SK-N-SH treated with all-trans-retinoic acid at 6 μM for 48 hours (cell line): ENCODE measurements at regions not wholly inside any gene's neighbourhood (a gene's known extent, or its start where the extent isn't known, plus 50 kb on each side); places are given as distances from the start of the nearest gene placed in this dataset.

Source experiments
- ATAC-seq: fragments of 200-7000 bp; cut with Tn5 transposase; 3 replicates; pipeline ENCODE4 v1.9.1; 2020; ENCODE audit warnings: mild to moderate bottlenecking, moderate library complexity
- ARNTL ChIP-seq: fragments of 450-650 bp; formaldehyde crosslinking; IDR thresholded peaks from 2 replicates; pipeline ENCODE4 v1.5.0; 2020; ENCODE audit warnings: low read depth, mild to moderate bottlenecking, moderate library complexity, borderline replicate concordance
- BACH2 ChIP-seq: fragments of 250-450 bp; sonication (Bioruptor Pico); IDR thresholded peaks from 2 replicates; pipeline ENCODE4 v1.9.0; 2021; ENCODE audit warnings: mild to moderate bottlenecking, borderline replicate concordance
- CSDC2 ChIP-seq: fragments of 250-450 bp; sonication (Bioruptor Pico); IDR thresholded peaks from 2 replicates; pipeline ENCODE4 v1.5.0; 2020; ENCODE audit warnings: mild to moderate bottlenecking, moderate library complexity
- ESRRG ChIP-seq: fragments of 250-450 bp; sonication (Bioruptor Pico); IDR thresholded peaks from 2 replicates; pipeline ENCODE4 v1.6.1; 2021; ENCODE audit warnings: mild to moderate bottlenecking
- GLIS3 ChIP-seq: fragments of 250-450 bp; sonication (Bioruptor Pico); IDR thresholded peaks from 2 replicates; pipeline ENCODE4 v1.5.0; 2020; ENCODE audit warnings: mild to moderate bottlenecking, moderate library complexity
- OSR1 ChIP-seq: fragments of 250-450 bp; sonication (Bioruptor Pico); IDR thresholded peaks from 2 replicates; pipeline ENCODE4 v1.8.0; 2022; ENCODE audit warnings: moderate library complexity, mild to moderate bottlenecking, inconsistent platforms
- PPARA ChIP-seq: fragments of 250-450 bp; sonication (Bioruptor Pico); IDR thresholded peaks from 2 replicates; pipeline ENCODE4 v1.5.0; 2020; ENCODE audit warnings: mild to moderate bottlenecking, borderline replicate concordance
- RARB ChIP-seq: fragments of 250-450 bp; sonication (Bioruptor Pico); IDR thresholded peaks from 2 replicates; pipeline ENCODE4 v1.8.0; 2021; ENCODE audit warnings: mild to moderate bottlenecking, moderate library complexity
- SNAI2 ChIP-seq: fragments of 250-450 bp; sonication (Bioruptor Pico); IDR thresholded peaks from 2 replicates; pipeline ENCODE4 v1.5.0; 2020; ENCODE audit warnings: mild to moderate bottlenecking, moderate library complexity
- TCF4 ChIP-seq: fragments of 250-450 bp; sonication (Bioruptor Pico); IDR thresholded peaks from 2 replicates; pipeline ENCODE4 v1.8.0; 2021; ENCODE audit warnings: mild to moderate bottlenecking, moderate library complexity, borderline replicate concordance
- TOX ChIP-seq: fragments of 250-450 bp; sonication (Bioruptor Pico); IDR thresholded peaks from 2 replicates; pipeline ENCODE4 v1.8.0; 2021; ENCODE audit warnings: mild to moderate bottlenecking, moderate library complexity, borderline replicate concordance
- ZC3H10 ChIP-seq: fragments of 250-450 bp; sonication (Bioruptor Pico); IDR thresholded peaks from 2 replicates; pipeline ENCODE4 v1.5.1; 2021; ENCODE audit warnings: mild to moderate bottlenecking, moderate library complexity
- ZFP3 ChIP-seq: fragments of 250-450 bp; sonication (Bioruptor Pico); IDR thresholded peaks from 2 replicates; pipeline ENCODE4 v1.5.0; 2020; ENCODE audit warnings: mild to moderate bottlenecking, moderate library complexity
- ZFP30 ChIP-seq: fragments of 450-650 bp; formaldehyde crosslinking; IDR thresholded peaks from 2 replicates; pipeline ENCODE4 v1.5.0; 2022; ENCODE audit warnings: mild to moderate bottlenecking, moderate library complexity
- ZNF565 ChIP-seq: fragments of 450-650 bp; formaldehyde crosslinking; conservative IDR thresholded peaks from 2 replicates; pipeline ENCODE4 v1.5.0; 2020; ENCODE audit warnings: low read depth, mild to moderate bottlenecking, moderate library complexity
- ZNF70 ChIP-seq: fragments of 450-650 bp; formaldehyde crosslinking; IDR thresholded peaks from 2 replicates; pipeline ENCODE4 v1.5.0; 2020; ENCODE audit warnings: mild to moderate bottlenecking, moderate library complexity
- ZNF8 ChIP-seq: fragments of 450-650 bp; formaldehyde crosslinking; IDR thresholded peaks from 2 replicates; pipeline ENCODE4 v1.5.0; 2020; ENCODE audit warnings: mild to moderate bottlenecking, moderate library complexity
- TF ChIP-seq, protein P1 (sequence below): fragments of 250-450 bp; sonication (Bioruptor Pico); IDR thresholded peaks from 2 replicates; pipeline ENCODE4 v1.5.1; 2021; ENCODE audit warnings: mild to moderate bottlenecking, moderate library complexity
- TF ChIP-seq, protein P2 (sequence below): fragments of 250-450 bp; sonication (Bioruptor Pico); IDR thresholded peaks from 2 replicates; pipeline ENCODE4 v1.5.1; 2020; ENCODE audit warnings: low read depth, mild to moderate bottlenecking, moderate library complexity
- TF ChIP-seq, protein P3 (sequence below): fragments of 250-450 bp; sonication (Bioruptor Pico); IDR thresholded peaks from 2 replicates; pipeline ENCODE4 v1.5.0; 2020; ENCODE audit warnings: mild to moderate bottlenecking, moderate library complexity
- TF ChIP-seq, protein P4 (sequence below): fragments of 250-450 bp; sonication (Bioruptor Pico); IDR thresholded peaks from 2 replicates; pipeline ENCODE4 v1.8.0; 2020; ENCODE audit warnings: mild to moderate bottlenecking, moderate library complexity, borderline replicate concordance
- TF ChIP-seq, protein P5 (sequence below): fragments of 250-450 bp; sonication (Bioruptor Pico); IDR thresholded peaks from 2 replicates; pipeline ENCODE4 v1.8.0; 2021; ENCODE audit warnings: low read depth, mild to moderate bottlenecking, moderate library complexity, borderline replicate concordance

DNA sequence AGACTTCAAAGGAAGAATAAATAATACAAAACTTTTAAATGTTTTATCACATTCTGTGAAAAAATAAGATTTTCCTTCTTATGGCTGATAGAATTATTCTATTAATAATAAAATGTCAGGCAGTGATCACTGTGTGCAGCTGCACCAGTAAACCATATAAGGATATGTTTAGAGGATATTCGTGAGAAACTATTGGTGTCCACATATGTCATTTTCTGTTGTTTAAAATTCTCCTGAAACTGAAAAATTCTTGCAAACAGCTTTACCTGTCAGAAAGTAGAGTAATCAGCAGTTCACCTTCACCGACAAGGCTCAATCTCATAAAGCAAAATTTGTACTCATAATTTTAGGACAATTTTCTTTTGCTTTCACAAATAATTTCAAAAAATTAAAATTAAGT lies 170.1 kb upstream of the KCNH7 start:
- no peak for ATAC-seq
- no peak for TF ChIP-seq GLIS3
- no peak for TF ChIP-seq ESRRG (CRISPR knock-in tag)
- TF ChIP-seq CSDC2 (CRISPR knock-in tag): no peak

DNA sequence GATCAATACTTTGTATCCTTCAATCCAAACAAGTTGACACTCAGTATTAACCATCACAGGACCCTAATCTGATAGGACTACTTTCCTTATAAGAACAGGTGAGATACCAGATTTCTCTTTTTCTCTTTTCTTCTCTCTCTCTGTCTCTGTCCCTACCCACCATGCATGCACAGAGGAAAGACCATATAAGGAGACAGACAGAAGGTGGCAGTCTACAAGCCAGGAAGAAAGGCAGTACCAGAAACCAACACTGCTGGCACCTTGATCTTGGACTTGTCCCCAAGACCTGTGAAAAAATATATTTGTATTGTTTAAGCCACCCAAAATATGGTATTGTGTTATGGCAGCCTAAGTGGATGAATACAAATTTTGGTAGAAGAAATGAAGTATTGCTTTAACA lies 156.2 kb upstream of the KCNH7 start:
- no peak for ATAC-seq

DNA sequence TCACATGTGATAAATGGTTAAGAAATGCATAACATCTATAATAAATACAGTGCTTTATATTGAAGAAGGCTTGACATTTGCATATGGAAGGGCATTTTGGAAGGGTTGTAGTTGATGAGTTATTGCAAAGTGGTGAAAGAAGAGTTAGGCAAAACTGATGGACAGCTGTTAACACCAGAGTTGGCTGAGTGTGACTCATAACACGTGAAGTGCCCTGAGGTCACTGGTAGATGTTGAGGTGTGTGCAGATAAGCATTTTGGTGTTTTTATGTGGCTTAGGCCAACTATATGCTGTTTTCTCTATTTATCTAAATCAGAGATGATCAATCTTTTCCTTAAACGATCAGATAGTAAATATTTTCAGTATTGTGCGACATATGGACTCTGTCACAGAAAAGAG lies 154.3 kb upstream of the KCNH7 start:
- no peak for TF ChIP-seq ESRRG (CRISPR knock-in tag)
- TF ChIP-seq ZNF565 (CRISPR knock-in tag): no peak
- TF ChIP-seq RARB (CRISPR knock-in tag): no peak
- TF ChIP-seq ZNF8: no peak
- TF ChIP-seq, protein P1, sequence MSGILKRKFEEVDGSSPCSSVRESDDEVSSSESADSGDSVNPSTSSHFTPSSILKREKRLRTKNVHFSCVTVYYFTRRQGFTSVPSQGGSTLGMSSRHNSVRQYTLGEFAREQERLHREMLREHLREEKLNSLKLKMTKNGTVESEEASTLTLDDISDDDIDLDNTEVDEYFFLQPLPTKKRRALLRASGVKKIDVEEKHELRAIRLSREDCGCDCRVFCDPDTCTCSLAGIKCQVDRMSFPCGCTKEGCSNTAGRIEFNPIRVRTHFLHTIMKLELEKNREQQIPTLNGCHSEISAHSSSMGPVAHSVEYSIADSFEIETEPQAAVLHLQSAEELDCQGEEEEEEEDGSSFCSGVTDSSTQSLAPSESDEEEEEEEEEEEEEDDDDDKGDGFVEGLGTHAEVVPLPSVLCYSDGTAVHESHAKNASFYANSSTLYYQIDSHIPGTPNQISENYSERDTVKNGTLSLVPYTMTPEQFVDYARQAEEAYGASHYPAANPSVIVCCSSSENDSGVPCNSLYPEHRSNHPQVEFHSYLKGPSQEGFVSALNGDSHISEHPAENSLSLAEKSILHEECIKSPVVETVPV: no peak
- no peak for TF ChIP-seq CSDC2 (CRISPR knock-in tag)
- no peak for TF ChIP-seq ZFP3 (CRISPR knock-in tag)
- TF ChIP-seq TCF4 (CRISPR knock-in tag): no peak
- TF ChIP-seq, protein P2, sequence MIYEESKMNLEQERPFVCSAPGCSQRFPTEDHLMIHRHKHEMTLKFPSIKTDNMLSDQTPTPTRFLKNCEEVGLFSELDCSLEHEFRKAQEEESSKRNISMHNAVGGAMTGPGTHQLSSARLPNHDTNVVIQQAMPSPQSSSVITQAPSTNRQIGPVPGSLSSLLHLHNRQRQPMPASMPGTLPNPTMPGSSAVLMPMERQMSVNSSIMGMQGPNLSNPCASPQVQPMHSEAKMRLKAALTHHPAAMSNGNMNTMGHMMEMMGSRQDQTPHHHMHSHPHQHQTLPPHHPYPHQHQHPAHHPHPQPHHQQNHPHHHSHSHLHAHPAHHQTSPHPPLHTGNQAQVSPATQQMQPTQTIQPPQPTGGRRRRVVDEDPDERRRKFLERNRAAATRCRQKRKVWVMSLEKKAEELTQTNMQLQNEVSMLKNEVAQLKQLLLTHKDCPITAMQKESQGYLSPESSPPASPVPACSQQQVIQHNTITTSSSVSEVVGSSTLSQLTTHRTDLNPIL (CRISPR knock-in tag): no peak
- no peak for TF ChIP-seq ARNTL (CRISPR knock-in tag)
- TF ChIP-seq PPARA (CRISPR knock-in tag): no peak
- TF ChIP-seq BACH2: no peak
- TF ChIP-seq, protein P3, sequence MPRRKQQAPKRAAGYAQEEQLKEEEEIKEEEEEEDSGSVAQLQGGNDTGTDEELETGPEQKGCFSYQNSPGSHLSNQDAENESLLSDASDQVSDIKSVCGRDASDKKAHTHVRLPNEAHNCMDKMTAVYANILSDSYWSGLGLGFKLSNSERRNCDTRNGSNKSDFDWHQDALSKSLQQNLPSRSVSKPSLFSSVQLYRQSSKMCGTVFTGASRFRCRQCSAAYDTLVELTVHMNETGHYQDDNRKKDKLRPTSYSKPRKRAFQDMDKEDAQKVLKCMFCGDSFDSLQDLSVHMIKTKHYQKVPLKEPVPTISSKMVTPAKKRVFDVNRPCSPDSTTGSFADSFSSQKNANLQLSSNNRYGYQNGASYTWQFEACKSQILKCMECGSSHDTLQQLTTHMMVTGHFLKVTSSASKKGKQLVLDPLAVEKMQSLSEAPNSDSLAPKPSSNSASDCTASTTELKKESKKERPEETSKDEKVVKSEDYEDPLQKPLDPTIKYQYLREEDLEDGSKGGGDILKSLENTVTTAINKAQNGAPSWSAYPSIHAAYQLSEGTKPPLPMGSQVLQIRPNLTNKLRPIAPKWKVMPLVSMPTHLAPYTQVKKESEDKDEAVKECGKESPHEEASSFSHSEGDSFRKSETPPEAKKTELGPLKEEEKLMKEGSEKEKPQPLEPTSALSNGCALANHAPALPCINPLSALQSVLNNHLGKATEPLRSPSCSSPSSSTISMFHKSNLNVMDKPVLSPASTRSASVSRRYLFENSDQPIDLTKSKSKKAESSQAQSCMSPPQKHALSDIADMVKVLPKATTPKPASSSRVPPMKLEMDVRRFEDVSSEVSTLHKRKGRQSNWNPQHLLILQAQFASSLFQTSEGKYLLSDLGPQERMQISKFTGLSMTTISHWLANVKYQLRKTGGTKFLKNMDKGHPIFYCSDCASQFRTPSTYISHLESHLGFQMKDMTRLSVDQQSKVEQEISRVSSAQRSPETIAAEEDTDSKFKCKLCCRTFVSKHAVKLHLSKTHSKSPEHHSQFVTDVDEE (CRISPR knock-in tag): no peak
- TF ChIP-seq SNAI2 (CRISPR knock-in tag): no peak
- TF ChIP-seq TOX (CRISPR knock-in tag): no peak
- no peak for ATAC-seq

More for the DNA sequence above, 156.2 kb upstream of the KCNH7 start:
- no peak for TF ChIP-seq ZC3H10
- no peak for TF ChIP-seq ZNF8

DNA sequence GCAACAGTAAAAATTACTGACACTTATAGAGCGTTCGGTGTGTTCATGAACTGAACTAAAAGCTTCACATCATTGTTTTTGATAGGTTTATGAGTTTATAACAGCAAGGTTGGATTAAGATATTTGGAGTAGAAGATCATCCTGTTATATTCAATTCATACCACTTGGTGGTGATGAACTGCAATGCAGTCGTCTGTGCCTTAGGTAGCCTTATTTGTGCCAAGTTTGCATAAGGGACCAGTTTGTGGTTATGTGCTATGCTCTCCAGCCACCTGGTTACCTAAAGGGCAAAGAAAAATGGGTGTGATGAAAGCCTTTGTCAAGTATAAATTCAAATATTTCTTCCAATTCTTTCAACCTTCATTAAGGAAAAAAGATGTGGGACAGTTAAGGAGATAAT lies 150.9 kb upstream of the KCNH7 start:
- TF ChIP-seq, protein P4, sequence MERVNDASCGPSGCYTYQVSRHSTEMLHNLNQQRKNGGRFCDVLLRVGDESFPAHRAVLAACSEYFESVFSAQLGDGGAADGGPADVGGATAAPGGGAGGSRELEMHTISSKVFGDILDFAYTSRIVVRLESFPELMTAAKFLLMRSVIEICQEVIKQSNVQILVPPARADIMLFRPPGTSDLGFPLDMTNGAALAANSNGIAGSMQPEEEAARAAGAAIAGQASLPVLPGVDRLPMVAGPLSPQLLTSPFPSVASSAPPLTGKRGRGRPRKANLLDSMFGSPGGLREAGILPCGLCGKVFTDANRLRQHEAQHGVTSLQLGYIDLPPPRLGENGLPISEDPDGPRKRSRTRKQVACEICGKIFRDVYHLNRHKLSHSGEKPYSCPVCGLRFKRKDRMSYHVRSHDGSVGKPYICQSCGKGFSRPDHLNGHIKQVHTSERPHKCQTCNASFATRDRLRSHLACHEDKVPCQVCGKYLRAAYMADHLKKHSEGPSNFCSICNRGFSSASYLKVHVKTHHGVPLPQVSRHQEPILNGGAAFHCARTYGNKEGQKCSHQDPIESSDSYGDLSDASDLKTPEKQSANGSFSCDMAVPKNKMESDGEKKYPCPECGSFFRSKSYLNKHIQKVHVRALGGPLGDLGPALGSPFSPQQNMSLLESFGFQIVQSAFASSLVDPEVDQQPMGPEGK (CRISPR knock-in tag): no peak
- no peak for TF ChIP-seq ARNTL (CRISPR knock-in tag)
- TF ChIP-seq, all 23 proteins: peak for 0
- no peak for ATAC-seq

DNA sequence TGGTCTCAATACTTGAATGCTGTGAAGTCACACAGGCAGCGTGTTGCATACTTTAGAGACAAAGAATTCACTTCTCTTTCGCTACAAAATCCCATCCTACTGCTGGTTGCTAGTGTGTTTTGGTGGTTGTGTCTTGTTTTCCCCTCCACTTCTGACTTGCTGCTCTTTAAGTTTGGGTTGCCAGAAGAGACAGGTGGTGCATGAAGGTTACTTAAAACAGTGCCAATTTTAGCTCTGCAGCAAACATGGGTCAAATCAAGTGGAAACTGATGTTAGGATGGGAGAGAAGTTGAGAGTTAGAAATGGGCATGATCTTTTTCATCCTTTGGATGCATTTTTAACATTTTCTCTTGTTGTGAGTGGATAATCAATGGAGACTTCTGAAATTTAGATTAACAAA lies 136.2 kb upstream of the KCNH7 start:
- no peak for TF ChIP-seq ZNF70
- no peak for TF ChIP-seq OSR1 (CRISPR knock-in tag)
- TF ChIP-seq, protein P5, sequence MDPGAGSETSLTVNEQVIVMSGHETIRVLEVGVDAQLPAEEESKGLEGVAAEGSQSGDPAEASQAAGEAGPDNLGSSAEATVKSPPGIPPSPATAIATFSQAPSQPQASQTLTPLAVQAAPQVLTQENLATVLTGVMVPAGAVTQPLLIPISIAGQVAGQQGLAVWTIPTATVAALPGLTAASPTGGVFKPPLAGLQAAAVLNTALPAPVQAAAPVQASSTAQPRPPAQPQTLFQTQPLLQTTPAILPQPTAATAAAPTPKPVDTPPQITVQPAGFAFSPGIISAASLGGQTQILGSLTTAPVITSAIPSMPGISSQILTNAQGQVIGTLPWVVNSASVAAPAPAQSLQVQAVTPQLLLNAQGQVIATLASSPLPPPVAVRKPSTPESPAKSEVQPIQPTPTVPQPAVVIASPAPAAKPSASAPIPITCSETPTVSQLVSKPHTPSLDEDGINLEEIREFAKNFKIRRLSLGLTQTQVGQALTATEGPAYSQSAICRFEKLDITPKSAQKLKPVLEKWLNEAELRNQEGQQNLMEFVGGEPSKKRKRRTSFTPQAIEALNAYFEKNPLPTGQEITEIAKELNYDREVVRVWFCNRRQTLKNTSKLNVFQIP (CRISPR knock-in tag): no peak
- TF ChIP-seq ZNF8: no peak
- no peak for TF ChIP-seq ZC3H10
- TF ChIP-seq, protein P1: no peak
- no peak for TF ChIP-seq BACH2
- TF ChIP-seq PPARA (CRISPR knock-in tag): no peak
- no peak for TF ChIP-seq ZFP30
- TF ChIP-seq ARNTL (CRISPR knock-in tag): no peak
- no peak for ATAC-seq
